ENCODE measurements at regions not wholly inside any gene's neighbourhood (a gene's known extent, or its start where the extent isn't known, plus 50 kb on each side); places are given as distances from the start of the nearest gene placed in this dataset.

- no peak for TF ChIP-seq CTCF (IDR thresholded peaks at IDR 0.05)
- TF ChIP-seq POLR2A (IDR thresholded peaks at IDR 0.05): no peak
Measured at GRCh38 chr7:54874804-54875203, 115.8 kb upstream of the SEC61G start.
